Endothelial cell of umbilical vein (primary cell): ENCODE measurements at regions not wholly inside any gene's neighbourhood (a gene's known extent, or its start where the extent isn't known, plus 50 kb on each side); places are given as distances from the start of the nearest gene placed in this dataset.

ENCODE experiments used
- BruUV-seq: library from RNA; stranded (reverse); fragments of 400-500 nt; replicated peaks from 2 replicates; lab custom pipeline; 2021; lab: Mats Ljungman, UMichigan
- CTCF ChIA-PET: fragments of 300-600, 350-600 bp; sonication (Branson Sonifier 250); formaldehyde crosslinking; loops from one replicate; lab custom pipeline; 2021; ENCODE audit warnings: antibody characterized with exemption, inconsistent platforms; lab: Charles Lee
- POLR2A ChIA-PET: fragments of 300-600, 350-600 bp; sonication (Branson Sonifier 250); formaldehyde crosslinking; loops from one replicate; lab custom pipeline; 2021; ENCODE audit warnings: antibody characterized with exemption, inconsistent platforms; lab: Charles Lee
- DNase-seq: peaks from one replicate; pipeline ENCODE4 v3.0.0-alpha.2; 2011; ENCODE audit warnings: low read depth, low spot score
- FAIRE-seq: peaks from 2 replicates; lab custom pipeline; 2011; peaks lifted over from hg19 to GRCh38; lab: Jason Lieb, UNC
- H2AFZ ChIP-seq: 2 replicates; pipeline ENCODE4 v1.6.0; 2012; ENCODE audit warnings: low read depth, low read length, control low read depth, inconsistent platforms
- H3K27ac ChIP-seq: 2 replicates; pipeline ENCODE4 v1.5.1; 2011; ENCODE audit warnings: low read depth, mild to moderate bottlenecking, control low read depth, low read length, moderate library complexity; ENCODE audit not compliant: insufficient read depth
- H3K27me3 ChIP-seq, 2 experiments: 2 replicates each; pipeline versions ENCODE4 v1.6.0 to v1.6.1; 2011; ENCODE audit warnings: low read length in 2 of 2, mixed read lengths in 1 of 2; ENCODE audit not compliant: control insufficient read depth in 2 of 2, insufficient read depth in 2 of 2
- H3K36me3 ChIP-seq, 2 experiments: 2 replicates in 1 of 2; 3 replicates in 1 of 2; pipeline ENCODE4 v1.5.1; 2011; ENCODE audit warnings: low read length in 2 of 2, mild to moderate bottlenecking in 1 of 2, moderate library complexity in 1 of 2; ENCODE audit not compliant: control insufficient read depth in 2 of 2, insufficient read depth in 2 of 2; ENCODE audit errors: extremely low read depth in 1 of 2
- H3K4me1 ChIP-seq: 3 replicates; pipeline ENCODE4 v1.5.1; 2011; ENCODE audit warnings: mild to moderate bottlenecking, low read length; ENCODE audit not compliant: control insufficient read depth, insufficient read depth; ENCODE audit errors: extremely low read depth
- H3K4me2 ChIP-seq: 2 replicates; pipeline ENCODE4 v1.6.1; 2011; ENCODE audit warnings: low read length, control low read depth, mixed read lengths; ENCODE audit not compliant: insufficient read depth
- H3K4me3 ChIP-seq, 3 experiments: fragments of 200-600 bp in 1 of 3; sonication (generic), shearing (Covaris generic) in 1 of 3; replicated peaks in 1 of 3; 2 replicates each; pipeline ENCODE4 v1.5.1; 2011 to 2016; ENCODE audit warnings: control low read depth in 3 of 3, low read length in 3 of 3, mild to moderate bottlenecking in 2 of 3, inconsistent platforms in 1 of 3, low read depth in 1 of 3, moderate library complexity in 1 of 3; ENCODE audit not compliant: insufficient read depth in 1 of 3
- H3K79me2 ChIP-seq: 2 replicates; pipeline ENCODE4 v1.6.0; 2012; ENCODE audit warnings: low read length, inconsistent platforms; ENCODE audit not compliant: control insufficient read depth, insufficient read depth
- H3K9ac ChIP-seq: replicated peaks from 2 replicates; pipeline ENCODE3; 2011; ENCODE audit warnings: low read length, control low read depth; ENCODE audit not compliant: insufficient read depth; ENCODE audit errors: extremely low read depth
- H3K9me1 ChIP-seq: replicated peaks from 3 replicates; pipeline ENCODE4 v1.6.0; 2011; ENCODE audit warnings: mild to moderate bottlenecking, low read length; ENCODE audit not compliant: control insufficient read depth, insufficient read depth; ENCODE audit errors: extremely low read depth
- H3K9me3 ChIP-seq: replicated peaks from 2 replicates; pipeline ENCODE4 v1.5.1; 2012; ENCODE audit warnings: low read length, inconsistent platforms; ENCODE audit not compliant: control insufficient read depth, insufficient read depth
- H4K20me1 ChIP-seq: replicated peaks from 2 replicates; pipeline ENCODE3; 2011; ENCODE audit warnings: mild to moderate bottlenecking, low read length; ENCODE audit not compliant: control insufficient read depth, insufficient read depth; ENCODE audit errors: extremely low read depth
- CTCF ChIP-seq, 2 donors: IDR thresholded peaks; 1 replicate in 1 of 2; 2 replicates in 1 of 2; pipeline ENCODE4 v1.5.1; 2011; ENCODE audit warnings: low read length in 2 of 2, mild to moderate bottlenecking in 2 of 2, moderate library complexity in 2 of 2, control low read depth in 1 of 2, inconsistent platforms in 1 of 2, low read depth in 1 of 2; ENCODE audit not compliant: insufficient read depth in 1 of 2; ENCODE audit errors: extremely low read depth in 1 of 2
- EZH2 ChIP-seq: IDR thresholded peaks from 2 replicates; pipeline ENCODE4 v1.6.1; 2012; ENCODE audit warnings: borderline replicate concordance, low read depth, mild to moderate bottlenecking, moderate library complexity, low read length, inconsistent platforms; ENCODE audit not compliant: severe bottlenecking
- FOS ChIP-seq: IDR thresholded peaks from 2 replicates; pipeline ENCODE4 v1.6.1; 2011; ENCODE audit warnings: mild to moderate bottlenecking, low read length, moderate library complexity, borderline replicate concordance; ENCODE audit not compliant: insufficient read depth
- GATA2 ChIP-seq: IDR thresholded peaks from 2 replicates; pipeline ENCODE4 v1.7.0; 2011; ENCODE audit warnings: low read depth, mild to moderate bottlenecking, moderate library complexity, mixed read lengths, low read length; ENCODE audit not compliant: insufficient read length, insufficient read depth
- JUN ChIP-seq: IDR thresholded peaks from 2 replicates; pipeline ENCODE4 v1.6.1; 2011; ENCODE audit warnings: borderline replicate concordance, low read depth; ENCODE audit not compliant: insufficient read length, insufficient read depth
- MAX ChIP-seq: IDR thresholded peaks from 2 replicates; pipeline ENCODE4 v1.6.1; 2011; ENCODE audit not compliant: insufficient read depth, insufficient read length
- MYC ChIP-seq: IDR thresholded peaks from one replicate; pipeline ENCODE4 v1.6.1; 2011; ENCODE audit warnings: mild to moderate bottlenecking, low read depth, low read length
- POLR2A ChIP-seq: IDR thresholded peaks from 2 replicates; pipeline ENCODE4 v1.6.1; 2012; ENCODE audit warnings: low read depth, mild to moderate bottlenecking, control low read depth, low read length
- POLR2AphosphoS5 ChIP-seq: IDR thresholded peaks from 2 replicates; pipeline ENCODE4 v1.6.1; 2012; ENCODE audit warnings: low read depth, mild to moderate bottlenecking, control low read depth, low read length, moderate library complexity; ENCODE audit not compliant: insufficient read depth
- dilution Hi-C: fragments of 300-500 bp; cut with MboI; formaldehyde crosslinking; loops from one replicate; pipeline ENCODE4 v1.15.0; 2019; ENCODE audit warnings: low sequenced_read_pairs; ENCODE audit not compliant: extremely low pct_ligation_motif_present
- intact Hi-C: fragments of 100-400 bp; cut with micrococcal nuclease; formaldehyde crosslinking; loops from one replicate; pipeline ENCODE4 v1.10.0; 2022

- Histone ChIP-seq H4K20me1 (no peaks in the 10 kb centered on the region), H3K36me3 (no peaks in the 10 kb centered on the region), H3K27me3 (no peaks in the 10 kb centered on the region), H3K9ac (no peak overlapping the region), H3K79me2 (no peaks in the 10 kb centered on the region), H3K27ac (no peak overlapping the region), H2AFZ (no peak overlapping the region), H3K4me1 (no peaks in the 10 kb centered on the region), H3K4me2 (no peak overlapping the region), H3K9me3 (no peaks in the 10 kb centered on the region), H3K4me3 (no peak overlapping the region), H3K9me1 (no peaks in the 10 kb centered on the region)
- BruUV-seq: no TSS peak
- intact Hi-C loops: no loop called here
- no peak for DNase-seq
- TF ChIP-seq MAX (no peak), CTCF (IDR thresholded peaks at IDR 0.05; ENCODE audit: extremely low read depth in 1 of 2, insufficient read depth in 1 of 2, low read depth in 1 of 2, low read length in 2 of 2) (no peak), GATA2 (no peak), JUN (no peak), EZH2 (no peak), POLR2A (no peak)
- FAIRE-seq: no peak
- ChIA-PET POLR2A (no interaction called here), CTCF (interaction anchor here (1.2 to 4.7 kb wide), 2 partner anchors 95 to 1203 kb away, joined by 3 to 43 read pairs; no protein-coding TSS in a partner anchor)
- dilution Hi-C loops: no loop called here
Measured at GRCh38 chr1:55381983-55382382, 166.8 kb upstream of the USP24 start.

- no peak overlapping the region for H3K9ac ChIP-seq
- H3K27ac ChIP-seq: no peak overlapping the region
- dilution Hi-C loops (no loop called here), intact Hi-C loops (no loop called here)
- no peaks in the 10 kb centered on the region for H3K36me3 ChIP-seq
- H4K20me1 ChIP-seq: no peaks in the 10 kb centered on the region
- no peaks in the 10 kb centered on the region for H3K9me1 ChIP-seq
- H3K27me3 ChIP-seq: no peaks in the 10 kb centered on the region
- H3K9me3 ChIP-seq: no peaks in the 10 kb centered on the region
- H3K4me1 ChIP-seq: no peaks in the 10 kb centered on the region
- DNase-seq (no peak), FAIRE-seq (no peak)
- H3K4me3 ChIP-seq: no peak overlapping the region
- CTCF ChIA-PET: interaction anchor here (3.6 to 4.7 kb wide), 2 partner anchors 96 to 1203 kb away, joined by 43 to 78 read pairs; no protein-coding TSS in a partner anchor
- no peak overlapping the region for H3K4me2 ChIP-seq
- POLR2A ChIA-PET: no interaction called here
- no peaks in the 10 kb centered on the region for H3K79me2 ChIP-seq
- TF ChIP-seq POLR2A (no peak), CTCF (IDR thresholded peaks at IDR 0.05; ENCODE audit: extremely low read depth in 1 of 2, insufficient read depth in 1 of 2, low read depth in 1 of 2, low read length in 2 of 2) (no peak), POLR2AphosphoS5 (no peak), GATA2 (no peak), JUN (no peak), MAX (no peak), MYC (no peak), EZH2 (no peak), FOS (no peak)
- H2AFZ ChIP-seq: no peak overlapping the region
- BruUV-seq: no TSS peak
Measured at GRCh38 chr1:55381491-55381890, 166.3 kb upstream of the USP24 start.
